GM21786 (cell line): ENCODE measurements at regions not wholly inside any gene's neighbourhood (a gene's known extent, or its start where the extent isn't known, plus 50 kb on each side); places are given as distances from the start of the nearest gene placed in this dataset.

Experiments used
- ATAC-seq: cut with Tn5 transposase; IDR thresholded peaks from one replicate; pipeline ENCODE4 v1.9.1; 2021; ENCODE audit not compliant: unreplicated experiment

DNA sequence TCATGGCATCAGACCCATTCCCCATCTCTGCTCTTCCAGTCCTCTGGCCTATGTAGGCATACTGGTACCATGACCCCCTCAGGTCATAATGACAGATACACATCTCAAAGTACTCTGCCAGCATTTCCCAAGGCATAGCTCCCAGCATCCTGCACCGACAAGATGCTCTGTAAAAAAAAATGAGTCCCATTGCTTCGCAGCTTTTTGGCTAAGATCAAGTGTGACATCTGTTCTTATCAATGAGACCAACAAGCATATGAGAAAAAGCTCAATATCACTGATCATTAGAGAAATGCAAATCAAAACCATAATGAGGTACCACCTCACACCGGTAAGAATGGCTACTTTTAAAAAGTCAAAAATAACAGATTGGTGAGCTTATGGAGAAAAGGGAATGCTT is 463.9 kb upstream of the PROK2 start:
- ATAC-seq: no peak

GRCh38 chr3:72248389-72248761 is 463.4 kb upstream of the PROK2 start:
- no peak for ATAC-seq

DNA sequence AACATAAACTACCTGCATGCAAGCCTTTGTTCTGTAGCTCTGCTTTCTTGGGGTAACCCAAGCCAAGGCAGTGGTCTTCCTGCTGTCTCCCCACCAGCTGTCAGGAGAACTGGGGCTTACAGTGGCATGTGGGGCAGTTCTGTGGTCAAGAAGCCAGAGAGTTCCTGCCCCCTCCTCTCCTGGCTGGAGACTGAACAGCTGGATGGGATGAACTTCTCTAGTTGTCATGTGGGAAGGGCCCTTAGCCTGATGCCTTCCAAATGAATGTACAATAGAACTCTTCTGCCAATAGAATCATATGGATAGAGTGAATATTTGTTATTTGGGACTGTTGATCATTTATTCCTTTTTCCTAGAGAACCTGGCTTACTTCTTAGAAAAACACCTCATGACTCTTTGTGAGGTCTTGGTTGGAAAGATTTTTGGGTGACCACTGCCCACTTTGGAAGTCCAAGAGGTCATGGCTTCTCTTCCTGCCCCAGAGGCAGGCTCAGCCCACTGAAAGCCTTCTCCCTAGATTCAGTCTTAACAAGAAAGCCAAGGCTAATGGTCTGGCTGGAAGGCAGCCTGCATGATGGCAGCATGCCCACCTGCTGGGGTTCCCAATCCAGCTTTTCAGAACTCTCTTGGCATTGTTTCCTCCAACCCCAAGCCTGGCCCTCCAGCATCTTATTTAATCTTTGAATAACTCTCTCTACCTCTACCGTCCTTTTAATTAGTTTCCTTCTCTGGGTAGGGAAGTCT is 462.9 kb upstream of the PROK2 start:
- ATAC-seq: no peak

- no peak for ATAC-seq
These were observed 462.2 kb upstream of the PROK2 start for GRCh38 chr3:72247126-72247525.

GRCh38 chr3:72246685-72247084 is 461.7 kb upstream of the PROK2 start:
- no peak for ATAC-seq

DNA sequence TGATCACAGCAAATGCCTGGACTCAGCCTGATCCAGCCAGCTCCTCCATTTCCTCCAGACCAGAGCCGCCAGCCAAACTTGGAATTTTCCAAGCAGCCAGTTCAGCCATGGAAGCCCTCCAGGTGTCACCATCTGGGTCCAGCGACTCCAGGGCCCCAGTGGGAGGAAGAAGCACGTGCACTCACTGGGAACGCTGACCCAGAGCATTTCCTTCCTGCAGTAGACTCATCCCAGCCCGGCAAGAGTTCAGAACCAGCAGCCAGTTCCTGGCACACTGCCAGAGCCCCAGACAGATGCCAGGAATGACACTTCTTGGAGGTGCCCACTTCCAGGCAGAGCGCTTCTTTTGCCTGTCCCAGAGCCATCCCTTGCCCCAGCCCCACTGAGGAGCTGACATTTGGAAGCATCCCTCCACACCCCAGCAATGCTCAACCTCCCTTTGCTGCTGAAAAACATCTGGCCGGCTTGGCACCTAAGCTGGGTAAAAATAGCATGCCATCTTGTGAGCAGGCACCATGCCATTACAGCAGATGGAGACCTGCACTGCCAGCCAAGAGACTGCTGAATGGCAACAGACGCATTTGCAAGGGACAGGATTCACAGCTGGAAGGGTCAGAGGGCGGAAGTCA is 460.3 kb upstream of the PROK2 start:
- no peak for ATAC-seq

DNA sequence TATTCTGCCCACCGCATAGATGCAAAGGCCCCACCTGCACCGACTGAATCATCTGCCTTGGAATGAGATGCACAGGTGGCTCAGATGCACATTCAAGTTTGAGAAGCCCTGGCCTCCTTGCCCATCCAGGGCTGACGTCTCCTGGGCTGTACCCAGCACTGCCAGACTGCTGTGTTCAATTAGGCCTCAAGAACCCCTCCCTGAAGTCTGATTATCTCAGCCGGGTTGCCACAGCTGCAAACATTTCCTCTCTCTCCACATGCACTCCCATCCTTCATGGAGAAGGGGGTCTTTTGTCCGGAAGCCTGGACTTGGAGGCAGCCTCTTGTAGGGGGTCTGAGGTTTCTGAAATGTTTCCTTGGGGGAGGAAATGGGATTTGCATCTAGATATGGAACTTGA is 459.4 kb upstream of the PROK2 start:
- no peak for ATAC-seq

- no peak for ATAC-seq
These were observed 457.4 kb upstream of the PROK2 start for GRCh38 chr3:72242326-72242725.

- ATAC-seq: no peak
These were observed 456.6 kb upstream of the PROK2 start for GRCh38 chr3:72241525-72241924.

- ATAC-seq: no peak
These were observed 455.6 kb upstream of the PROK2 start for GRCh38 chr3:72240531-72240930.

DNA sequence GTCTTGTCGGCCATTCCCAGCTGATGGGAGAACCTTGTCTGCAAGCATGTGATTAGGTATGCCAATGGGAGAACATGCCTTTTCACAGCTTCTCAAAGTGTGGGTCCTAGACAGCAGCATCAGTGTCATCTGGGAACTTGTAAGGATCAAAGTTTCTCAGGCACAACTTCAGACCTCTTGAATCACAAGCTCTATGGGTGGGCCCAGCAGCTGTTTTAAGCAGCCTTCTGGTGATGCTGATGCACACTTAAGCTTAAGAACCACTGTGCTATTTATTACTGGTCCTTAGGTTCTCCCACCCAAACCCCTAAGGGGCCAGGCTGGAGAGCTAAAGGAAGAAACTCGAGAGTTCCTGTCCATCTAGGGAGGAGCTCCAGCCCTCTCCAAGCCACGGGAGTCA is 453.9 kb upstream of the PROK2 start:
- ATAC-seq: no peak

GRCh38 chr3:72238010-72238691 is 453.2 kb upstream of the PROK2 start:
- no peak for ATAC-seq

DNA sequence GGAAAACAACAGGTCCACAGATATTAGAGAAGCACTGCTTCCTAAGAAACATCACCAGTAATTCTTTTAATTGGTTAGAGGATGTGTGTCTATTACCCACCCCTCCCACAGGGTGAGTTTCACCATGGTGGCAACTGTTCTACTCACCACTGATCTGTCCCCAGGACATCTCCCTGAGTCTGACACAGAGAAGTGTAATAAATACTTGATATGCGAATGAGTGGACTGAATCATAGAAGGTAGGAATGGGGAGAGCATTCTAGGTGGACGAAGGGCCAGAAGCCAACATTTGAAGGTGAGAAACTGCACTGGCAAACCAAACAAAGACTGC is 452.7 kb upstream of the PROK2 start:
- ATAC-seq: no peak

- ATAC-seq: no peak
These were observed 449.4 kb upstream of the PROK2 start for GRCh38 chr3:72234391-72234790.

DNA sequence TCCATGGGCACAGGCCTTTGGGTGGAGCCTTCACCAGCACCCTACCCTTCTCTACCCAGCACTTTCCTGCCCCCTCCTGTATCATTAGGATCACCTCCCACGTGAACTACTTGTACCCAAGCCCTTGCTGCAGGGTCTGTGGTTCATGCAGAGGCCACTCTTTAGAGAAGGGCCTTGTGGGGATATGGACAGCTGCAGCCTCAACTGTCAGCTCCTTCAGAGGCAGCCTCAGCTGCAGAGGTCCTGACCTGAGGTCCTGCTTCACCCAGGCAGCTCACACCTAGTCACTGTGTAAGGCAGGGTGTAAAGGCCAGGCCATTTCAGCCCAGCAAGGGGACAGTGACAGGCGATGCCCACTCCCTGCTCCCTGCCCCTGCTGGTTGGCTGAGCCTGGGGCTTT is 448.6 kb upstream of the PROK2 start:
- ATAC-seq: no peak

- ATAC-seq: no peak
These were observed 447.8 kb upstream of the PROK2 start for GRCh38 chr3:72232777-72233176.

- no peak for ATAC-seq
These were observed 447.4 kb upstream of the PROK2 start for GRCh38 chr3:72232331-72232730.

- ATAC-seq: no peak
These were observed 446.7 kb upstream of the PROK2 start for GRCh38 chr3:72231439-72232196.

- no peak for ATAC-seq
These were observed 445.9 kb upstream of the PROK2 start for GRCh38 chr3:72230774-72231379.

- ATAC-seq: no peak
These were observed 445.0 kb upstream of the PROK2 start for GRCh38 chr3:72229952-72230351.

DNA sequence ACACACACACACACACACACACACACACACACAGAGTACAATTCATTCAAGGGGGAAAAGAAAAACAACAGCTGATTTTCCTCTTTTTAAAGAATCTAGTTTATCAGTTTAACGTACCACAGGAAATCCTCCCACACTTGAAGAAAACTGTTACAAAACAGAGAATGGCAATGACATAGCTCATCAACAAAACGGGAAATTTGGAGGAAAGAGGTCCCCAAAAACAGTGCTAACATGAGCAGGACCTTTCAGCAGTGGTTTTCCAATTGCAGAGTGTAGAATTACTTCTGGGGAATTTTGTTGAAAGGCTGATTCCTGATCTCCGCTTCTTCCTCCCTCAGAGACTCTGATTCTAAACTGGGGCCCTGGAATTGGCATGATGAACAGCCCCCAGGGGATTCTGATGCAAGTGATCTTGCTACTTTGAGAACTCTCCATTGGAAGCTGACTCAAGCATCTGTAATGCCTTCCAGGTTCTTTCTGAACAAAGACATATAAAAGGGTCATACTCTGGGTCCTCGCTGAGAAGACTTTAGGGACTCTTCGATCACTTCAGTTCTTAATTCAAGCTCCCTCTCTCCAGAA is 442.6 kb upstream of the PROK2 start:
- no peak for ATAC-seq
